Activated naive CD8-positive, alpha-beta T cell treated with anti-CD3 and anti-CD28 coated beads, Interleukin-2, amount 10 ng/mL, durations not matched to agents 7 days and 5 days (primary cell): ENCODE measurements at regions not wholly inside any gene's neighbourhood (a gene's known extent, or its start where the extent isn't known, plus 50 kb on each side); places are given as distances from the start of the nearest gene placed in this dataset.
A peak's percentile ranks its signal among the peaks of the same experiment; 100 is the strongest.

ENCODE experiments used
- ATAC-seq: fragments of 150-1000 bp; cut with Tn5 transposase; one replicate; pipeline ENCODE4 v1.10.0; 2021; ENCODE audit warnings: low read depth, moderate library complexity
- POLR2A ChIA-PET: fragments of 350-600 bp; sonication (Branson Sonifier 250); formaldehyde crosslinking; loops from one replicate; lab custom pipeline; 2021; ENCODE audit warnings: antibody characterized with exemption; lab: Charles Lee
- DNase-seq: peaks from one replicate; pipeline ENCODE4 v3.0.0; 2021
- H3K27ac Mint-ChIP-seq: one replicate; pipeline ENCODE4 v1.8.0; 2022; ENCODE audit warnings: mild to moderate bottlenecking, mixed read lengths
- H3K27me3 Mint-ChIP-seq: one replicate; pipeline ENCODE4 v1.8.0; 2022; ENCODE audit warnings: mild to moderate bottlenecking, moderate library complexity, mixed read lengths
- H3K36me3 Mint-ChIP-seq: one replicate; pipeline ENCODE4 v1.8.0; 2021; ENCODE audit warnings: mild to moderate bottlenecking, mixed read lengths
- H3K4me1 Mint-ChIP-seq: one replicate; pipeline ENCODE4 v1.8.0; 2021; ENCODE audit warnings: mixed read lengths
- H3K4me3 Mint-ChIP-seq: one replicate; pipeline ENCODE4 v1.8.0; 2022; ENCODE audit warnings: mild to moderate bottlenecking, moderate library complexity, mixed read lengths
- H3K9me3 Mint-ChIP-seq: one replicate; pipeline ENCODE4 v1.8.0; 2021; ENCODE audit warnings: mixed read lengths

GRCh38 chr7:1368682-1369571, 90.3 kb downstream of the MICALL2 start:
- H3K4me3 Mint-ChIP-seq, result no peak overlapping the region
- H3K9me3 Mint-ChIP-seq, result no peaks in the 10 kb centered on the region
- no peak overlapping the region for H3K27ac Mint-ChIP-seq
- POLR2A ChIA-PET, result no interaction called here
- DNase-seq (peak; percentile 47), ATAC-seq (peak; percentile 68)
- H3K4me1 Mint-ChIP-seq, result peaks cover 2% of the 10 kb centered on the region
- no peaks in the 10 kb centered on the region for H3K36me3 Mint-ChIP-seq
- peaks cover 23% of the 10 kb centered on the region for H3K27me3 Mint-ChIP-seq

GRCh38 chr7:1369916-1370657, 89.2 kb downstream of the MICALL2 start:
- Mint-ChIP-seq H3K27me3 (peaks cover 23% of the 10 kb centered on the region), H3K9me3 (no peaks in the 10 kb centered on the region), H3K36me3 (no peaks in the 10 kb centered on the region), H3K4me1 (peaks cover 2% of the 10 kb centered on the region), H3K4me3 (no peak overlapping the region), H3K27ac (no peak overlapping the region)
- no peak for DNase-seq
- POLR2A ChIA-PET, result no interaction called here
- no peak for ATAC-seq

- H3K36me3 Mint-ChIP-seq, result no peaks in the 10 kb centered on the region
- no peak for DNase-seq
- H3K4me1 Mint-ChIP-seq, result peaks cover 2% of the 10 kb centered on the region
- peaks cover 23% of the 10 kb centered on the region for H3K27me3 Mint-ChIP-seq
- H3K27ac Mint-ChIP-seq, result no peak overlapping the region
- POLR2A ChIA-PET, result no interaction called here
- ATAC-seq, result no peak
- H3K4me3 Mint-ChIP-seq, result no peak overlapping the region
- no peaks in the 10 kb centered on the region for H3K9me3 Mint-ChIP-seq
Observed at GRCh38 chr7:1370738-1371137, 88.5 kb downstream of the MICALL2 start.

GRCh38 chr7:1372063-1372462, 87.2 kb downstream of the MICALL2 start:
- Mint-ChIP-seq H3K9me3 (no peaks in the 10 kb centered on the region), H3K4me1 (peaks cover 2% of the 10 kb centered on the region), H3K27me3 (peaks cover 23% of the 10 kb centered on the region), H3K27ac (no peak overlapping the region), H3K36me3 (no peaks in the 10 kb centered on the region), H3K4me3 (no peak overlapping the region)
- ATAC-seq (no peak), DNase-seq (no peak)
- POLR2A ChIA-PET, result no interaction called here

GRCh38 chr7:1372671-1373379, 86.4 kb downstream of the MICALL2 start:
- Mint-ChIP-seq H3K27me3 (peaks cover 15% of the 10 kb centered on the region), H3K27ac (no peak overlapping the region), H3K4me1 (no peaks in the 10 kb centered on the region), H3K9me3 (no peaks in the 10 kb centered on the region), H3K4me3 (no peak overlapping the region), H3K36me3 (no peaks in the 10 kb centered on the region)
- ATAC-seq (no peak), DNase-seq (no peak)
- POLR2A ChIA-PET, result no interaction called here

GRCh38 chr7:1377111-1377909, 82.0 kb downstream of the MICALL2 start:
- Mint-ChIP-seq H3K9me3 (no peaks in the 10 kb centered on the region), H3K27ac (no peak overlapping the region), H3K36me3 (no peaks in the 10 kb centered on the region), H3K4me3 (no peak overlapping the region), H3K27me3 (no peaks in the 10 kb centered on the region), H3K4me1 (no peaks in the 10 kb centered on the region)
- POLR2A ChIA-PET, result no interaction called here
- ATAC-seq (no peak), DNase-seq (no peak)

GRCh38 chr7:1378610-1379601, 80.4 kb downstream of the MICALL2 start:
- Mint-ChIP-seq H3K27me3 (no peaks in the 10 kb centered on the region), H3K4me3 (no peak overlapping the region), H3K4me1 (no peaks in the 10 kb centered on the region), H3K9me3 (no peaks in the 10 kb centered on the region), H3K36me3 (no peaks in the 10 kb centered on the region), H3K27ac (no peak overlapping the region)
- DNase-seq (no peak), ATAC-seq (no peak)
- POLR2A ChIA-PET, result no interaction called here

GRCh38 chr7:1380231-1380815, 78.9 kb downstream of the MICALL2 start:
- POLR2A ChIA-PET, result no interaction called here

GRCh38 chr7:1380821-1381580, 78.3 kb downstream of the MICALL2 start:
- Mint-ChIP-seq H3K4me3 (no peak overlapping the region), H3K27me3 (peaks cover 7% of the 10 kb centered on the region), H3K4me1 (no peaks in the 10 kb centered on the region), H3K36me3 (no peaks in the 10 kb centered on the region), H3K27ac (no peak overlapping the region), H3K9me3 (no peaks in the 10 kb centered on the region)
- ATAC-seq (no peak), DNase-seq (no peak)
- POLR2A ChIA-PET, result interaction anchor here (0.6 kb wide), 1 partner anchor 49 kb away, joined by 3 read pairs; no protein-coding TSS in a partner anchor

More at GRCh38 chr7:1380231-1380815, 78.9 kb downstream of the MICALL2 start:
- ATAC-seq, result no peak
- Mint-ChIP-seq H3K27me3 (peaks cover 7% of the 10 kb centered on the region), H3K4me1 (no peaks in the 10 kb centered on the region), H3K36me3 (no peaks in the 10 kb centered on the region), H3K27ac (no peak overlapping the region), H3K4me3 (no peak overlapping the region), H3K9me3 (no peaks in the 10 kb centered on the region)
- DNase-seq, result no peak

- POLR2A ChIA-PET, result no interaction called here
- no peaks in the 10 kb centered on the region for H3K9me3 Mint-ChIP-seq
- no peak overlapping the region for H3K27ac Mint-ChIP-seq
- DNase-seq (no peak), ATAC-seq (no peak)
- no peaks in the 10 kb centered on the region for H3K4me1 Mint-ChIP-seq
- H3K27me3 Mint-ChIP-seq, result peaks cover 9% of the 10 kb centered on the region
- no peak overlapping the region for H3K4me3 Mint-ChIP-seq
- H3K36me3 Mint-ChIP-seq, result no peaks in the 10 kb centered on the region
Observed at GRCh38 chr7:1382553-1383397, 76.5 kb downstream of the MICALL2 start.
